ENCODE measurements at regions not wholly inside any gene's neighbourhood (a gene's known extent, or its start where the extent isn't known, plus 50 kb on each side); places are given as distances from the start of the nearest gene placed in this dataset.

DNA sequence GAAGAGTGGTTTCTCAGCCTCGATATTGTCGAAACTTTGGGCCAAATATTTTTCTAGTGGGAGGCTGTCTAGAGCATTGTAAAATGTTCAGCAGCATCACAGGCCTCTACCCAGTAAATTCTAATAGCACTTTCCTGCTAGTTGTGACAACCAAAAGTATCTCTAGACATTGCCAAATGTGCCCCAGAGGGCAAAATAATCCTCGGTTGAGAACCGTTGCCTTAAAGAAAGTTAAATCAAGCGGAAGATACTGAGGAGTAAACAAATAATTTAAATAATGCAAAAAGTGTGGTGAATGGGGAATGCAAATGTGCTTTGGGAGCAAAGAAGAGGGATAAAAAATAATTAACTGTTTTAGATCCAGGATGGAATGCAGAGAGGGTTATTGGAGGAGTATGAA, 106.4 kb upstream of the ASCC3 start:
- TF ChIP-seq, protein P1, sequence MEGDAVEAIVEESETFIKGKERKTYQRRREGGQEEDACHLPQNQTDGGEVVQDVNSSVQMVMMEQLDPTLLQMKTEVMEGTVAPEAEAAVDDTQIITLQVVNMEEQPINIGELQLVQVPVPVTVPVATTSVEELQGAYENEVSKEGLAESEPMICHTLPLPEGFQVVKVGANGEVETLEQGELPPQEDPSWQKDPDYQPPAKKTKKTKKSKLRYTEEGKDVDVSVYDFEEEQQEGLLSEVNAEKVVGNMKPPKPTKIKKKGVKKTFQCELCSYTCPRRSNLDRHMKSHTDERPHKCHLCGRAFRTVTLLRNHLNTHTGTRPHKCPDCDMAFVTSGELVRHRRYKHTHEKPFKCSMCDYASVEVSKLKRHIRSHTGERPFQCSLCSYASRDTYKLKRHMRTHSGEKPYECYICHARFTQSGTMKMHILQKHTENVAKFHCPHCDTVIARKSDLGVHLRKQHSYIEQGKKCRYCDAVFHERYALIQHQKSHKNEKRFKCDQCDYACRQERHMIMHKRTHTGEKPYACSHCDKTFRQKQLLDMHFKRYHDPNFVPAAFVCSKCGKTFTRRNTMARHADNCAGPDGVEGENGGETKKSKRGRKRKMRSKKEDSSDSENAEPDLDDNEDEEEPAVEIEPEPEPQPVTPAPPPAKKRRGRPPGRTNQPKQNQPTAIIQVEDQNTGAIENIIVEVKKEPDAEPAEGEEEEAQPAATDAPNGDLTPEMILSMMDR (IDR thresholded peaks at IDR 0.05): no peak
- TF ChIP-seq EZH2 (IDR thresholded peaks at IDR 0.05; ENCODE audit: borderline replicate concordance, insufficient read depth, low read depth, low read length, poor library complexity, severe bottlenecking): no peak

Measured in B cell (primary cell).